Motor neuron (in vitro differentiated cells): ENCODE measurements at regions not wholly inside any gene's neighbourhood (a gene's known extent, or its start where the extent isn't known, plus 50 kb on each side); places are given as distances from the start of the nearest gene placed in this dataset.

Experiments used
- ATAC-seq, 8 experiments: fragments of 200-7000 bp; cut with Tn5 transposase; replicated peaks in 6 of 8; 2 replicates each; pipeline ENCODE4 v1.8.0; 2021; ENCODE audit warnings: mild to moderate bottlenecking in 8 of 8, moderate library complexity in 8 of 8
- H3K27ac ChIP-seq, 2 donors: fragments of 250-450 bp; sonication (Bioruptor Pico); 2 replicates each; pipeline ENCODE4 v1.9.0; 2021; ENCODE audit warnings: antibody characterized with exemption in 2 of 2, mild to moderate bottlenecking in 2 of 2, moderate library complexity in 1 of 2
- H3K4me1 ChIP-seq, 2 donors: fragments of 250-450 bp; sonication (Bioruptor Pico); replicated peaks in 1 of 2; 2 replicates each; pipeline ENCODE4 v1.6.1; 2021; ENCODE audit warnings: antibody characterized with exemption in 2 of 2, mild to moderate bottlenecking in 2 of 2, moderate library complexity in 1 of 2
- H3K4me3 ChIP-seq, 5 donors: fragments of 250-450 bp; sonication (Bioruptor Pico); 2 replicates each; pipeline ENCODE4 v1.9.0; 2021; ENCODE audit warnings: antibody characterized with exemption in 5 of 5, mild to moderate bottlenecking in 5 of 5, moderate library complexity in 4 of 5
- WGBS, 10 experiments: fragments of 450-650 bp; shearing (Covaris generic); methylation state at CpG; one replicate each; pipeline ENCODE4 v1.0.0; 2022; 5-methylcytosine and 5-hydroxymethylcytosine counted together
- in situ Hi-C, 9 experiments: fragments of 400-800 bp; cut with MboI; loops; one replicate each; pipeline ENCODE4 v1.15.0; 2021; ENCODE audit warnings: low sequenced_read_pairs in 9 of 9, low pct_unique_long_range_greater_than_20kb in 2 of 9; ENCODE audit not compliant: unreplicated experiment in 9 of 9

GRCh38 chr17:71969500-71969899 is 151.3 kb upstream of the SOX9 start:
- H3K4me3 ChIP-seq, result no peak overlapping the region
- in situ Hi-C loops, result no loop called here
- no peak overlapping the region for H3K27ac ChIP-seq
- H3K4me1 ChIP-seq, result no peaks in the 10 kb centered on the region
- no peak for ATAC-seq

- in situ Hi-C loops, result no loop called here
- Histone ChIP-seq H3K4me1 (no peaks in the 10 kb centered on the region), H3K27ac (no peak overlapping the region), H3K4me3 (no peak overlapping the region)
- 17 to 100% (median 71%) methylated on average over 1 of the region's 1 CpG; no CpG with 5 or more reads in 2 of the 10 experiments for WGBS, 10 experiments
- ATAC-seq, result peak in 5 of 8 experiments; percentile 61 to 97 (median 74)
Observed at GRCh38 chr17:71970312-71970711, 150.5 kb upstream of the SOX9 start.

- peaks cover 0 to 3% of the 10 kb centered on the region in 2 donors for H3K4me1 ChIP-seq
- no peak overlapping the region for H3K27ac ChIP-seq
- ATAC-seq, result no peak
- H3K4me3 ChIP-seq, result no peak overlapping the region
- in situ Hi-C loops, result no loop called here
- 60 to 97% (median 82%) methylated on average over 1 to 4 of the region's 4 CpGs; no CpG with 5 or more reads in 1 of the 10 experiments for WGBS, 10 experiments
Observed at GRCh38 chr17:71974051-71974450, 146.8 kb upstream of the SOX9 start.

- peak; percentile 22 to 79 (median 67) for ATAC-seq
- 0 to 90% (median 43%) methylated on average over 2 to 10 of the region's 13 CpGs; no CpG with 5 or more reads in 2 of the 10 experiments for WGBS, 10 experiments
- in situ Hi-C loops, result no loop called here
- Histone ChIP-seq H3K4me1 (peaks cover 0 to 3% of the 10 kb centered on the region in 2 donors), H3K4me3 (no peak overlapping the region), H3K27ac (no peak overlapping the region)
Observed at GRCh38 chr17:71975331-71975801, 145.5 kb upstream of the SOX9 start.

GRCh38 chr17:71976011-71976649 is 144.7 kb upstream of the SOX9 start:
- ATAC-seq, result peak; percentile 70 to 98 (median 94)
- 0 to 90% (median 75%) methylated on average over 1 to 13 of the region's 15 CpGs for WGBS, 10 experiments
- peaks cover 0 to 3% of the 10 kb centered on the region in 2 donors for H3K4me1 ChIP-seq
- in situ Hi-C loops, result no loop called here
- no peak overlapping the region for H3K4me3 ChIP-seq
- H3K27ac ChIP-seq, result no peak overlapping the region

- no peak overlapping the region for H3K4me3 ChIP-seq
- WGBS, 10 experiments, result 0 to 94% (median 70%) methylated on average over 1 to 4 of the region's 5 CpGs; no CpG with 5 or more reads in 3 of the 10 experiments
- ATAC-seq, result no peak
- in situ Hi-C loops, result no loop called here
- peaks cover 0 to 3% of the 10 kb centered on the region in 2 donors for H3K4me1 ChIP-seq
- H3K27ac ChIP-seq, result no peak overlapping the region
Observed at GRCh38 chr17:71978435-71978834, 142.4 kb upstream of the SOX9 start.

GRCh38 chr17:71980171-71980570 is 140.6 kb upstream of the SOX9 start:
- Histone ChIP-seq H3K27ac (no peak overlapping the region), H3K4me1 (peaks cover 0 to 3% of the 10 kb centered on the region in 2 donors), H3K4me3 (no peak overlapping the region)
- in situ Hi-C loops, result no loop called here
- ATAC-seq, result no peak

GRCh38 chr17:71983828-71984227 is 137.0 kb upstream of the SOX9 start:
- in situ Hi-C loops, result no loop called here
- no peak overlapping the region for H3K4me3 ChIP-seq
- H3K4me1 ChIP-seq, result no peaks in the 10 kb centered on the region
- H3K27ac ChIP-seq, result no peak overlapping the region
- 0 to 80% (median 49%) methylated on average over 1 to 3 of the region's 3 CpGs; no CpG with 5 or more reads in 2 of the 10 experiments for WGBS, 10 experiments
- no peak for ATAC-seq

- no peak for ATAC-seq
- Histone ChIP-seq H3K4me1 (no peaks in the 10 kb centered on the region), H3K4me3 (no peak overlapping the region), H3K27ac (no peak overlapping the region)
- in situ Hi-C loops, result no loop called here
- 29 to 94% (median 67%) methylated on average over 1 to 3 of the region's 3 CpGs; no CpG with 5 or more reads in 3 of the 10 experiments for WGBS, 10 experiments
Observed at GRCh38 chr17:71985111-71986039, 135.4 kb upstream of the SOX9 start.

- Histone ChIP-seq H3K4me3 (no peak overlapping the region), H3K4me1 (no peaks in the 10 kb centered on the region), H3K27ac (no peak overlapping the region)
- WGBS, 10 experiments, result 75 to 100% (median 100%) methylated on average over 1 of the region's 1 CpG; no CpG with 5 or more reads in 2 of the 10 experiments
- in situ Hi-C loops, result no loop called here
- no peak for ATAC-seq
Observed at GRCh38 chr17:71986886-71987285, 133.9 kb upstream of the SOX9 start.

GRCh38 chr17:71987634-71988033 is 133.2 kb upstream of the SOX9 start:
- ATAC-seq, result no peak
- in situ Hi-C loops, result no loop called here
- Histone ChIP-seq H3K27ac (no peak overlapping the region), H3K4me3 (no peak overlapping the region), H3K4me1 (no peaks in the 10 kb centered on the region)
- 10 to 100% (median 56%) methylated on average over 1 to 3 of the region's 3 CpGs; no CpG with 5 or more reads in 3 of the 10 experiments for WGBS, 10 experiments

GRCh38 chr17:71989117-71989516 is 131.7 kb upstream of the SOX9 start:
- Histone ChIP-seq H3K4me3 (no peak overlapping the region), H3K27ac (no peak overlapping the region), H3K4me1 (no peaks in the 10 kb centered on the region)
- no peak for ATAC-seq
- 17 to 90% (median 75%) methylated on average over 1 to 2 of the region's 2 CpGs; no CpG with 5 or more reads in 2 of the 10 experiments for WGBS, 10 experiments
- in situ Hi-C loops, result no loop called here

GRCh38 chr17:71993363-71993762 is 127.5 kb upstream of the SOX9 start:
- WGBS, 10 experiments, result 54 to 100% (median 80%) methylated on average over 1 to 5 of the region's 8 CpGs; no CpG with 5 or more reads in 4 of the 10 experiments
- no peaks in the 10 kb centered on the region for H3K4me1 ChIP-seq
- H3K27ac ChIP-seq, result no peak overlapping the region
- H3K4me3 ChIP-seq, result no peak overlapping the region
- in situ Hi-C loops, result no loop called here
- no peak for ATAC-seq
